Large intestine (tissue), 3 donors: ENCODE measurements at regions not wholly inside any gene's neighbourhood (a gene's known extent, or its start where the extent isn't known, plus 50 kb on each side); places are given as distances from the start of the nearest gene placed in this dataset.
"Not testable (repeated sequence)": the region's sequence is repeated elsewhere in the genome, so short reads cannot be mapped to it uniquely, and the experiment has no call there.

Source experiments
- DNase-seq, 2 donors: peaks; one replicate each; pipeline versions ENCODE4 v3.0.0 to v3.0.0-alpha.2; 2013
- H3K27ac ChIP-seq: one replicate; pipeline ENCODE4 v1.5.1; 2013; ENCODE audit warnings: low read length
- H3K27me3 ChIP-seq: 2 replicates; pipeline ENCODE4 v1.6.1; 2013; ENCODE audit warnings: low read length; ENCODE audit not compliant: control insufficient read depth, insufficient read depth
- H3K36me3 ChIP-seq: 2 replicates; pipeline ENCODE4 v1.6.1; 2013; ENCODE audit warnings: low read length; ENCODE audit not compliant: control insufficient read depth, insufficient read depth
- H3K4me1 ChIP-seq: one replicate; pipeline ENCODE4 v1.6.1; 2013; ENCODE audit warnings: low read length; ENCODE audit not compliant: control insufficient read depth, insufficient read depth
- H3K4me3 ChIP-seq: one replicate; pipeline ENCODE4 v1.5.1; 2013; ENCODE audit warnings: low read length
- H3K9me3 ChIP-seq: one replicate; pipeline ENCODE4 v1.6.1; 2013; ENCODE audit warnings: mild to moderate bottlenecking, low read depth, low read length, moderate library complexity; ENCODE audit not compliant: control insufficient read depth
- WGBS: methylation state at CpG from one replicate; pipeline ENCODE4 v1.1.5; 2013; ENCODE audit warnings: low lambda C conversion rate; ENCODE audit not compliant: insufficient coverage; 5-methylcytosine and 5-hydroxymethylcytosine counted together

DNA sequence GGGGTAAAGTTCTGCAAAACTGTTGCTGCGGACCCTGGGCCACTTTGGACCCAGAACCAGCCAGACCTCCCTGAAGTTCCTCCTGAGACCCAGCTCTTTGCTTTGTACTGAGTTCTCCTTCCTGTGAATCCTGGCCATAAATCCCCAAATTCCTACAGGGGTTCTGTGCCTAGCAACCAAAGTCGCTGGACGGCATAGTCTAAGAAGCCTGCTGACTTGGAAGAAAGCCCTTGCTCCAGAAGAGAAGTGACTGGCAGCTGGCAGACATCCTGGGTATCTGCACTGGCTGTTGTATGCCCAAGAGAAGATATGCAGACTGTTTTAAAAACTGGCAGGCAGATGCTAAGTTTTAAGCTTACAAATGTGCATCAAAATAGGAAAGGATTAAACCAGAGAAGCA, 99.9 kb upstream of the SLC24A4 start:
- no peak for DNase-seq
- Histone ChIP-seq H3K27me3 (peaks cover 5% of the 10 kb centered on the region), H3K36me3 (no peaks in the 10 kb centered on the region), H3K27ac (no peak overlapping the region), H3K4me3 (no peak overlapping the region), H3K9me3 (no peaks in the 10 kb centered on the region), H3K4me1 (no peaks in the 10 kb centered on the region)
- no CpG with 5 or more reads among the region's 3 CpGs for WGBS

DNA sequence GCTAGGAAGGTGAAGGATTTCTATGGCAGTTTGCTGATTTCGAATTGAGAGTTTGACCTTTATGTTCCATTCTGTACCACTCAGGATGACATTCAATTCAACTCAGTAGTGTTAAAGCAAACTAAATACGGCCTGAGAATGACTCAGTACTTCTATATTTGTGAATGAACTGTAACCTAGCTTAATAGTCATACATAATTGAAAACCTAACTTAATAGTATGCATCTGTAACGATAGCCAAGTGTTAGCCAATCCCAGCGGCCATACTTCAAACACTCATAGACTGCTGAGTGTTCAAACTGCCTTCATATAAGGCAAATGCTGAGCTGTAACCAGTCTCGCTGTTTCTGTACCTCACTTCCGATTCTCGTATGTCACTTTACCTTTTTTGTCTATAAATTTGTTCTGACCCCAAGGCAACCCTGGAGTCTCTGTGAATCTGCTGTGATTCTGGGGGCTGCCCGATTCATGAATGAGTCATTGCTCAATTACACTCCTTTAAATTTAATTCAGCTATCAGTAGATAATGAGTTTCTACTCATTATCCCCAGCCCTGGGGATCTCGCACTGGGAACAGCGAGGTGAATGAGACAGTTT, 98.5 kb upstream of the SLC24A4 start:
- 71% methylated on average over 1 of the region's 10 CpGs for WGBS
- Histone ChIP-seq H3K36me3 (no peaks in the 10 kb centered on the region), H3K9me3 (no peaks in the 10 kb centered on the region), H3K4me1 (no peaks in the 10 kb centered on the region), H3K27me3 (peaks cover 5% of the 10 kb centered on the region), H3K4me3 (no peak overlapping the region), H3K27ac (no peak overlapping the region)
- DNase-seq, result no peak

DNA sequence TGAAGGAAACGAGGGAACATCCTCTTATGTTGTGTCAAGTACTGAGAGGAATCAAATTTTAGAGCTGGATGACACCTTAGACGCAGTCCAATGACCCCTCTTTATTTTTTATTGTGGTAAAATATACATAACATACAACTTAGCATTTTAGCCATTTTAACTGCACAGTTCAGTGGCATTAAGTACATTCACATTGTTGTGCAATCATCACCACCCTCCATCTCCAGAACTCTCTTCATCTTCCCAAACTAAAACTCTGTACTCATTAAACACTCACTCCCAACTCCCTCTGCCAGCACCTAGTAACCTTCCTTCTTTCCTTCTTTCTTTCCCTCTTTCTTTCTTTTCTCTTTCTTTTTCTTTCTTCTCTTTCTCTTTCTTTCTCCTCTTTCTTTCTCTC, 97.2 kb upstream of the SLC24A4 start:
- Histone ChIP-seq H3K27me3 (peaks cover 5% of the 10 kb centered on the region), H3K27ac (no peak overlapping the region), H3K4me1 (no peaks in the 10 kb centered on the region), H3K9me3 (no peaks in the 10 kb centered on the region), H3K36me3 (no peaks in the 10 kb centered on the region), H3K4me3 (no peak overlapping the region)
- no peak for DNase-seq
- WGBS, result no CpG with 5 or more reads among the region's 2 CpGs

DNA sequence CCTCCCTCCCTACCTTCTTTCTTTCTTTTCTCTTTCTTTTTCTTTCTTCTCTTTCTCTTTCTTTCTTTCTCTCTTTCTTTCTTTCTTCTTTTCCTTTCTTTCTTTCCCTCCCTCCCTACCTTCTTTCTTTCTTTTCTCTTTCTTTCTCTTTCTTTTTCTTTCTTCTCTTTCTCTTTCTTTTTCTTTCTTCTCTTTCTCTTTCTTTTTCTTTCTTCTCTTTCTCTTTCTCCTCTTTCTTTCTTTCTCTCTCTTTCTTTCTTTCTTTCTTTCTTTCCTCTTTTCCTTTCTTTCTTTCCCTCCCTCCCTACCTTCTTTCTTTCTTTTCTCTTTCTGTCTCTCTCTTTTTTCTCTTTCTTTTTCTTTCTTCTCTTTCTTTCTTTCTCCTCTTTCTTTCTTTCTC, 96.8 kb upstream of the SLC24A4 start:
- H3K27me3 ChIP-seq, H3K4me1 ChIP-seq, H3K9me3 ChIP-seq, H3K36me3 ChIP-seq, DNase-seq, H3K27ac ChIP-seq, H3K4me3 ChIP-seq: not testable (repeated sequence)

DNA sequence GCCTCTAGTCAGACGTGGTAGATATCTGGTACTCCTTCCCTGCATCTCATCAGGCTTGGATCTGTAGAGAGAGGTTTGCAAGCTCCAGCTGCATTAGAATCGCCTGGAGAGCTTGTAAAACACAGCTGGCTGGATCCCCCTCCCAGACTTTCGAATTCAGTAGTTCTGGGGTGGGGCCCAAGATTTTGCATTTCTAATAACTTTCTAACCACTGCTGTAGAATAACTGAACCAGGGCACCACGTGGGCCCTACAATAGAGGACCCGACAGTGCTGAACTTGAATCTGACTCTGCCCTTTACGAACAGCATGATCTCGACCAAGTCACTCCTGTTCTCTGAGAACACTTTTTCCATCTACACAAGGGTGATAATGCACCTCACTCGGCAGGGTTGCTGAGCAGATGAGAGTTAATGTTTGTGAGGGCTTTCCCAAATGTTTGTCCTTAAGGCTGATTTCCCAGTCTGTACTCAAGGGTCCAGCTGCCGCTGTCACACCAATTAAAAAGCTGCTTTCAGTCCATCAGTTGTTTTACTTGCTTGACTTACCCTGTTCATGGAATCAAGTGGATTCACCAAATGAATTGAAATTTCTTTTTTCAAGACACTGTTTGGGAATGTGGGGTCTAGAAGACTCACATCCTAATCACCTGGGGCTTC, 86.6 kb upstream of the SLC24A4 start:
- WGBS, result no CpG with 5 or more reads among the region's 9 CpGs
- Histone ChIP-seq H3K27ac (no peak overlapping the region), H3K36me3 (no peaks in the 10 kb centered on the region), H3K4me1 (no peaks in the 10 kb centered on the region), H3K27me3 (no peaks in the 10 kb centered on the region), H3K9me3 (no peaks in the 10 kb centered on the region), H3K4me3 (no peak overlapping the region)
- DNase-seq, result no peak

DNA sequence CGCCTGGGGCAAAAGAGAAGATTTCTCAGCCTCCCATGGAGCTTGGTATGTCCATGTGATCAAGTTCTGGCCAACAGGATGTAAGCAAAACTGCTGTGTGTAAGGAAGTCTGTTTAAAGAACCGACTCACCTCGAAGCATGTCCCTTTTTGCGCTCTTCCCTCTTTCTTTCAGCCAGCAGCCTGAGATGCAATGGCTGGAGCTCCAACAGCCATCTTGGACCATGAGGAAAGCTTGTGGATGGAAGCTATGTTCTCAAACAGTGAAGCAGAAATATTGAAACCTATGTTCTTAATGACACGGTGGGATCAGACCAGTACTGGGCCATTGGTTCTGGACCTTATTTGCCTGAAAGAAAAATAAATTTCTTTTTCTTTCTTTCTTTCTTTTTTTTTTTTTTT, 82.3 kb upstream of the SLC24A4 start:
- Histone ChIP-seq H3K27ac (no peak overlapping the region), H3K4me3 (no peak overlapping the region), H3K4me1 (no peaks in the 10 kb centered on the region), H3K27me3 (no peaks in the 10 kb centered on the region), H3K9me3 (no peaks in the 10 kb centered on the region), H3K36me3 (no peaks in the 10 kb centered on the region)
- WGBS, result 100% methylated on average over 1 of the region's 5 CpGs
- DNase-seq, result no peak

DNA sequence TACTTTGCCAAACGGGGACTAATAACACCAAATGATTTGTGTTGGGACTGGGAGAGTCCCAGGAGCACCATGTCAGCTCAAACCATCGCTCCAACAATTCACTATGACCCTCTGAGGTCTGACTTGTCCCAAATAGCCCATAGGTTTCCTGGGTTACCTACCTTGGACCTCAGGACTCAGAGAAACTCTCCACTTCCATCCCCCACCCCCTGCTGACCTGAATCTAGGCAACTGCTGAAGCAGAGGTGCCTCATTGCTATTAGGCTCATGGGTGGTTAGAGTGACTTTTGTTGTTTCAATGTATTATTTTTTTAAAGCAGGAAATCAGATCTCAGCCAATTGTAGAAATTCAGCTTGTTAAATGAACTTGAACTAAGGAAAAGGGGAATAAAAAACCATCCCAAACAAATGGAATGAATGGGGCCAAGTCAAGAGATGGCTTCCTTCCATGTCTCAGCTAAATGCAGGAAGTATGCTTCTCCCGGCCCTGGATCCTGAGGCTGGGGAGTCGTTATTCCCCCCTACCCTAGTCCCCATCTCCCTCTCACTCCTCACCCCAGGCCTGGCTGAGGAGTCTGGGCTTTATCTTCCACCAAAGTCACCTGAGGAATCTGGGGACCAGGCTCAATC, 80.9 kb upstream of the SLC24A4 start:
- Histone ChIP-seq H3K36me3 (no peaks in the 10 kb centered on the region), H3K27me3 (no peaks in the 10 kb centered on the region), H3K9me3 (no peaks in the 10 kb centered on the region), H3K4me1 (no peaks in the 10 kb centered on the region), H3K4me3 (no peak overlapping the region), H3K27ac (no peak overlapping the region)
- 60% methylated on average over 1 of the region's 4 CpGs for WGBS
- DNase-seq, result no peak

DNA sequence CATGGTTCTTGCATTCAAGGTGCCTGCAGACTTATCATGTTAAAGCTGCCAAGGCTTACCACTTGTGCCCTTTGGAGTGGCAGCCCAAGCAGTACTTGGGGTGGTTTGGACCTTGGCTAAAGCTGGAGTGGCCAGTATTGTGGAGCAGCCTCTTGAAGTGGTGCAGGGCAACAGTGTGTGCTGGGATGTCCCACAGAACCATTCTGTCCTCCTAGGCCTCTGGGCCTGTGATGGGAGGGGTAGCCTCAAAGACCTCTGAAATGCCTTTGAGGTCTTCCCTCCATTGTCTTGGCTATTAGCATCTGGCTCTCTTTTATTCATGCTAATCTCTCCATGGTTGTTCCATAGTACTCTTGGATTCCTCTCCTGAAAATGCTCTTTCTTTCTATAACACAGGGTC, 78.2 kb upstream of the SLC24A4 start:
- DNase-seq, result no peak
- Histone ChIP-seq H3K9me3 (no peaks in the 10 kb centered on the region), H3K36me3 (no peaks in the 10 kb centered on the region), H3K4me1 (no peaks in the 10 kb centered on the region), H3K27me3 (no peaks in the 10 kb centered on the region), H3K4me3 (no peak overlapping the region), H3K27ac (no peak overlapping the region)

DNA sequence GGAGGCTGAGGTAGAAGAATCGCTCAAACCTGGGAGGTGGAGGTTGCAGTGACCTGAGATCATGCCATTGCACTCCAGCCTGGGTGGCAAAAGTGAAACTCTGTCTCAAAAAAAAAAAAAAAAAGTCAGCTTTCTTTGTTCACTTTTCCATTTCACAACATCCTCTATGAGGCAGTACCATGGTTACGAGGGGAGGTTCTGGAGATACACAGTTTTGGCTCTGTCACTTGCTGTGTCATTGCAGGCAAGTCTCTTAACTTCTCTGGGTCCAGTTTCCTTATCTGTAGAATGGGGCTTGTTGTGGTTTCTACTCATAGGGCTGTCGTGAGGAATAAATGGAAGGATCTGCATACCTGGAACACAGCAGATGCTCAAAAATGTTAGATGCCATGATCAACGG, 75.6 kb upstream of the SLC24A4 start:
- Histone ChIP-seq H3K27ac (no peak overlapping the region), H3K4me1 (no peaks in the 10 kb centered on the region), H3K36me3 (no peaks in the 10 kb centered on the region), H3K4me3 (no peak overlapping the region), H3K9me3 (no peaks in the 10 kb centered on the region), H3K27me3 (peaks cover 11% of the 10 kb centered on the region)
- 90% methylated on average over 2 of the region's 4 CpGs for WGBS
- DNase-seq, result no peak

DNA sequence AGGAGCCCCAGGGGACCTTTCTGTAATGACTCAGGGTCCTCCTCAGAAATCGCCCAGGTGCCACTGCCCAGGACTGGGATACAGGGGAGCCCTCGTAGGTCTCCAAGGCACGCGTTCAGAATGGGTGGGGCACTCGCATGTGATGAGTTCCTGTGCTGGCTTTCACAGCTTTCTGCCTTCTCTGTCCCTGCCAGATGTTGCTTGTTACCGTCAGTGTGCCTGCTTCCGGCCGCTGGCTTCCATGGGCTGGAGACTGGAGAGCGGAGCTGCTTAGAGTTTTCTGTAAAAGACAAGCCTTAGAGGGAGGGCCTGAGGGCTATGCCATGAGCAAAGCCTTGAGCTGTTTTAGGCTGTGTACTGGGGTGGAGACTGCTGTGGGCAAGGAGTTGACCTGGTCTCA, 75.0 kb upstream of the SLC24A4 start:
- no CpG with 5 or more reads among the region's 9 CpGs for WGBS
- Histone ChIP-seq H3K27me3 (peaks cover 17% of the 10 kb centered on the region), H3K9me3 (no peaks in the 10 kb centered on the region), H3K36me3 (no peaks in the 10 kb centered on the region), H3K4me1 (no peaks in the 10 kb centered on the region), H3K4me3 (no peak overlapping the region), H3K27ac (no peak overlapping the region)
- DNase-seq, result no peak

DNA sequence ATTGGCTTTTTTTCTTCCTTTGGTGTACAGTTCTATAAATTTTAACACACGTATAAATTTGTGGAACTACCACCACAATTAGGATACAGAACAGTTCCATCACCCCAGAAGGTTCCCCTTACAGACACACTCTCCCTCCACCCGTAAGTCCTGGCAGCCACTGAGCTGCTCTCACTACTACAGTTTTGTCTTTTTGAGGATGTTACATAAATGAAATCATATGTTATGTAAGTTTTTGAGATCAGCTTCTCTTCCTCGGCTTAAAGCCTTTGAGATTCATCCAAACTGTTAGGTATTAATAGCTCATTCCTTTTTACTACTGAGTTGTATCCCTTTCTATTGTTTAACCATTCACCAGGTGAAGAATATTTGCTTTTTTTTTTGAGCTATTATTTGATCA, 74.3 kb upstream of the SLC24A4 start:
- 88% methylated on average over 2 of the region's 3 CpGs for WGBS
- no peak overlapping the region for H3K27ac ChIP-seq
- H3K9me3 ChIP-seq, result no peaks in the 10 kb centered on the region
- no peaks in the 10 kb centered on the region for H3K36me3 ChIP-seq
- H3K4me1 ChIP-seq, result no peaks in the 10 kb centered on the region
- H3K27me3 ChIP-seq, result peaks cover 24% of the 10 kb centered on the region
- H3K4me3 ChIP-seq, result no peak overlapping the region
- DNase-seq, result no peak
